NT2/D1 (cell line): ENCODE measurements at regions not wholly inside any gene's neighbourhood (a gene's known extent, or its start where the extent isn't known, plus 50 kb on each side); places are given as distances from the start of the nearest gene placed in this dataset.

Source experiments
- SUZ12 ChIP-seq: IDR thresholded peaks from 2 replicates; pipeline ENCODE4 v1.6.1; 2011; ENCODE audit not compliant: insufficient read length, insufficient read depth; ENCODE audit errors: extremely low read depth
- YY1 ChIP-seq: IDR thresholded peaks from 2 replicates; pipeline ENCODE4 v1.6.1; 2011; ENCODE audit not compliant: insufficient read length, insufficient read depth
- ZNF274 ChIP-seq: IDR thresholded peaks from 2 replicates; pipeline ENCODE4 v1.6.1; 2011; ENCODE audit warnings: mild to moderate bottlenecking, low read depth, low read length

GRCh38 chr1:105779727-105780126, 1276.7 kb upstream of the PRMT6 start:
- TF ChIP-seq ZNF274: no peak
- TF ChIP-seq YY1: no peak
- no peak for TF ChIP-seq SUZ12
